DND-41 (cell line): ENCODE measurements at regions not wholly inside any gene's neighbourhood (a gene's known extent, or its start where the extent isn't known, plus 50 kb on each side); places are given as distances from the start of the nearest gene placed in this dataset.

ENCODE experiments used
- ATAC-seq: fragments of 200-7000 bp; cut with Tn5 transposase; 3 replicates; pipeline ENCODE4 v1.9.1; 2021; ENCODE audit warnings: low read depth; ENCODE audit not compliant: insufficient read depth
- DNase-seq: peaks from one replicate; pipeline ENCODE4 v3.0.0-alpha.2; 2020
- H2AFZ ChIP-seq: 2 replicates; pipeline ENCODE4 v1.6.0; 2012; ENCODE audit warnings: low read depth, low read length
- H3K27ac ChIP-seq: 2 replicates; pipeline ENCODE4 v1.5.1; 2012; ENCODE audit warnings: low read length, inconsistent platforms
- H3K27me3 ChIP-seq: fragments of 200-600 bp; sonication (generic); 2 replicates; pipeline ENCODE4 v1.6.0; 2012; ENCODE audit warnings: low read length, mild to moderate bottlenecking, inconsistent platforms; ENCODE audit not compliant: insufficient read depth, poor library complexity
- H3K36me3 ChIP-seq: 2 replicates; pipeline ENCODE4 v1.5.1; 2012; ENCODE audit warnings: low read length, inconsistent platforms; ENCODE audit not compliant: insufficient read depth
- H3K4me1 ChIP-seq: 2 replicates; pipeline ENCODE4 v1.5.1; 2012; ENCODE audit warnings: mild to moderate bottlenecking, low read length; ENCODE audit not compliant: insufficient read depth
- H3K4me2 ChIP-seq: 2 replicates; pipeline ENCODE4 v1.6.0; 2012; ENCODE audit warnings: mild to moderate bottlenecking, moderate library complexity, low read length, inconsistent platforms; ENCODE audit not compliant: insufficient read depth
- H3K4me3 ChIP-seq, 2 experiments: fragments of 200-600 bp in 1 of 2; shearing (Covaris generic) in 1 of 2; 2 replicates each; pipeline ENCODE4 v1.5.1; 2012 to 2016; ENCODE audit warnings: inconsistent platforms in 2 of 2, low read length in 2 of 2, mild to moderate bottlenecking in 2 of 2, low read depth in 1 of 2, moderate library complexity in 1 of 2
- H3K79me2 ChIP-seq: 2 replicates; pipeline ENCODE4 v1.6.0; 2012; ENCODE audit warnings: low read length, inconsistent platforms; ENCODE audit not compliant: insufficient read depth
- H3K9ac ChIP-seq: 2 replicates; pipeline ENCODE4 v1.6.0; 2012; ENCODE audit warnings: low read depth, mild to moderate bottlenecking, inconsistent platforms, low read length, moderate library complexity
- H3K9me3 ChIP-seq: 2 replicates; pipeline ENCODE4 v1.5.1; 2012; ENCODE audit warnings: low read length, moderate library complexity, mild to moderate bottlenecking, inconsistent platforms; ENCODE audit not compliant: insufficient read depth, severe bottlenecking
- H4K20me1 ChIP-seq: 2 replicates; pipeline ENCODE4 v1.6.0; 2012; ENCODE audit warnings: low read length; ENCODE audit not compliant: insufficient read depth
- EZH2 ChIP-seq: IDR thresholded peaks from 3 replicates; pipeline ENCODE4 v1.6.1; 2012; ENCODE audit warnings: borderline replicate concordance, low read depth, mild to moderate bottlenecking, moderate library complexity, low read length, inconsistent platforms; ENCODE audit not compliant: severe bottlenecking
- TF ChIP-seq, protein P1 (sequence below): IDR thresholded peaks from 2 replicates; pipeline ENCODE4 v1.5.1; 2012; ENCODE audit warnings: borderline replicate concordance, low read length, moderate library complexity, mild to moderate bottlenecking; ENCODE audit not compliant: poor library complexity, severe bottlenecking; ENCODE audit errors: extremely low read depth

DNA sequence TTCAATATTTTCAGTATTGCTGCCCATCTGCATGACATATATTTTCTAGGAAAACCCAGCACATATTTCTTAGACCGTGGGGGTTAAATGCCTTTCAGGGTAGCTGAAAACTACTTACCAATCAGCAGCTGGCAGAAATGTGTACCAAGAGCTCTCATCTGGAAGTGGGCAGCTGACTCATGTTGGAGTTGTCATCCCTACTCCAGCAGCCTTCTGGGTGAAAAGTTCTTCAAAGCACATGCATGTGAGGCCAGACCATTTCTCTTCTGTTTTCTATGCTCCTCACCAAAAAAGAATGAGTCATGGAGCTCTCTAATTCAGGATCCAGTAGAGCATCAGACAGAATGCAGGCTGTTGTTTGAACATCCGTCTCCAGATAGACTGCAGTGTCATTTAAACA lies 135.5 kb downstream of the PAX1 start:
- H3K27ac ChIP-seq: no peak overlapping the region
- no peak overlapping the region for H3K4me2 ChIP-seq
- peaks cover 2% of the 10 kb centered on the region for H3K27me3 ChIP-seq
- no peak for DNase-seq
- H3K4me3 ChIP-seq: no peak overlapping the region
- no peaks in the 10 kb centered on the region for H3K9me3 ChIP-seq
- no peaks in the 10 kb centered on the region for H3K36me3 ChIP-seq
- H3K9ac ChIP-seq: no peak overlapping the region
- H4K20me1 ChIP-seq: no peaks in the 10 kb centered on the region
- no peak for ATAC-seq
- no peak for TF ChIP-seq EZH2
- TF ChIP-seq, protein P1, sequence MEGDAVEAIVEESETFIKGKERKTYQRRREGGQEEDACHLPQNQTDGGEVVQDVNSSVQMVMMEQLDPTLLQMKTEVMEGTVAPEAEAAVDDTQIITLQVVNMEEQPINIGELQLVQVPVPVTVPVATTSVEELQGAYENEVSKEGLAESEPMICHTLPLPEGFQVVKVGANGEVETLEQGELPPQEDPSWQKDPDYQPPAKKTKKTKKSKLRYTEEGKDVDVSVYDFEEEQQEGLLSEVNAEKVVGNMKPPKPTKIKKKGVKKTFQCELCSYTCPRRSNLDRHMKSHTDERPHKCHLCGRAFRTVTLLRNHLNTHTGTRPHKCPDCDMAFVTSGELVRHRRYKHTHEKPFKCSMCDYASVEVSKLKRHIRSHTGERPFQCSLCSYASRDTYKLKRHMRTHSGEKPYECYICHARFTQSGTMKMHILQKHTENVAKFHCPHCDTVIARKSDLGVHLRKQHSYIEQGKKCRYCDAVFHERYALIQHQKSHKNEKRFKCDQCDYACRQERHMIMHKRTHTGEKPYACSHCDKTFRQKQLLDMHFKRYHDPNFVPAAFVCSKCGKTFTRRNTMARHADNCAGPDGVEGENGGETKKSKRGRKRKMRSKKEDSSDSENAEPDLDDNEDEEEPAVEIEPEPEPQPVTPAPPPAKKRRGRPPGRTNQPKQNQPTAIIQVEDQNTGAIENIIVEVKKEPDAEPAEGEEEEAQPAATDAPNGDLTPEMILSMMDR: no peak
- H2AFZ ChIP-seq: no peak overlapping the region
- H3K79me2 ChIP-seq: no peaks in the 10 kb centered on the region
- no peaks in the 10 kb centered on the region for H3K4me1 ChIP-seq

DNA sequence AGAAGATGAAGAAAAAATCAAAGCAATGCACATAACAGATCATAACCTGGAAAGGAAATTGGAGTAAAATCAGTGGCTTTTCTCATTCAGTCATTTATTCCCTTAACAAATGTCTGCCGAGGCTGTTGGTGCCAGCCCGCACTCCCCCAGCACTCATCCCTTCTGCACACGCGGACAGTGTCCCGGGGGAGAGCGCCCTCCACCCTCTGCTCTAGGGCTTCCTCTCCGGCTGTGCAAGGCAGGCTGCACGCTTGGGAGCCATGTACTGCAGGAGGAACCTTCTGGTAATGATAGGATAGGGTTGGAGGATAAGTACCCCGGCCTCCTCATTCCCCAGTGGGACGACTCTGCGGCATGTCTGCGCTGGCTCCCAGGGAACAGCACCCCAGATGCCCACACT lies 134.5 kb downstream of the PAX1 start:
- Histone ChIP-seq H3K4me3 (no peak overlapping the region), H3K36me3 (no peaks in the 10 kb centered on the region), H3K9me3 (no peaks in the 10 kb centered on the region), H3K9ac (no peak overlapping the region), H3K79me2 (no peaks in the 10 kb centered on the region), H3K4me2 (no peak overlapping the region), H3K27ac (no peak overlapping the region), H3K27me3 (peaks cover 2% of the 10 kb centered on the region), H4K20me1 (no peaks in the 10 kb centered on the region), H3K4me1 (no peaks in the 10 kb centered on the region), H2AFZ (no peak overlapping the region)
- TF ChIP-seq, protein P1: no peak
- no peak for TF ChIP-seq EZH2
- DNase-seq (no peak), ATAC-seq (no peak)

- TF ChIP-seq, protein P1: no peak
- TF ChIP-seq EZH2: no peak
- H3K9me3 ChIP-seq: no peaks in the 10 kb centered on the region
- peaks cover 8% of the 10 kb centered on the region for H3K27me3 ChIP-seq
- ATAC-seq: no peak
- no peaks in the 10 kb centered on the region for H3K79me2 ChIP-seq
- no peak overlapping the region for H3K4me3 ChIP-seq
- H2AFZ ChIP-seq: no peak overlapping the region
- DNase-seq: no peak
- no peaks in the 10 kb centered on the region for H3K36me3 ChIP-seq
- no peak overlapping the region for H3K9ac ChIP-seq
- H4K20me1 ChIP-seq: no peaks in the 10 kb centered on the region
- no peak overlapping the region for H3K4me2 ChIP-seq
- no peak overlapping the region for H3K27ac ChIP-seq
- H3K4me1 ChIP-seq: no peaks in the 10 kb centered on the region
Observed at GRCh38 chr20:21836346-21836745, 130.9 kb downstream of the PAX1 start.

DNA sequence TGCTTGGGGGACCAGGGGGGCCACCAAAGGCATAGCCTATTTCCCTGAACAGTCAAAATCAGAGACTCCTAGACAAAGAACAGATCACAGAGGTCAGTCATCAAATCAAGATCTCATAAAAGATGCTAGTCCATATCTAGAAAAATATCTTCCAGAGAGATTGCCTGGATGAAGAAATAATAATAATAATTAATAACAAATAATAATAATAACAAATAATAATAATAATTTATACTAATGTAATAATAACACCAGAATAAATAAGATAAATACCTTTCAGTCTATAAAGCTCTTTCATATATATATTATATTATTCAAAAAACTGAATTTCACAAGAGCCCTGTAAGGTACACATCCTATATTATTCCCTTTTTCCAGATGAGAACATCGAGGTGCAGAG lies 129.6 kb downstream of the PAX1 start:
- Histone ChIP-seq H3K4me2 (no peak overlapping the region), H3K27ac (no peak overlapping the region), H3K9ac (no peak overlapping the region), H3K9me3 (no peaks in the 10 kb centered on the region), H3K27me3 (peaks cover 8% of the 10 kb centered on the region), H3K4me3 (no peak overlapping the region), H3K4me1 (no peaks in the 10 kb centered on the region), H3K36me3 (no peaks in the 10 kb centered on the region), H2AFZ (no peak overlapping the region), H3K79me2 (no peaks in the 10 kb centered on the region), H4K20me1 (no peaks in the 10 kb centered on the region)
- no peak for DNase-seq
- TF ChIP-seq, protein P1: no peak
- TF ChIP-seq EZH2: no peak
- no peak for ATAC-seq
